Lung (tissue), 11 donors: ENCODE measurements at regions not wholly inside any gene's neighbourhood (a gene's known extent, or its start where the extent isn't known, plus 50 kb on each side); places are given as distances from the start of the nearest gene placed in this dataset.

ENCODE experiments used
- ATAC-seq: fragments of 200-7000 bp; cut with Tn5 transposase; one replicate; pipeline ENCODE4 v1.9.1; 2020; ENCODE audit warnings: moderate number of reproducible peaks; ENCODE audit not compliant: insufficient read depth, low FRiP score
- DNase-seq, 3 donors: peaks; one replicate each; pipeline ENCODE4 v3.0.0-alpha.2; 2013 to 2017
- H3K27ac ChIP-seq, 2 donors: one replicate each; pipeline ENCODE4 v1.5.1; 2013; ENCODE audit warnings: mild to moderate bottlenecking in 2 of 2, moderate library complexity in 2 of 2, control low read depth in 1 of 2, inconsistent platforms in 1 of 2, low read depth in 1 of 2, low read length in 1 of 2
- H3K27me3 ChIP-seq, 3 donors: one replicate each; pipeline ENCODE4 v1.5.1; 2013; ENCODE audit warnings: low read length in 2 of 3; ENCODE audit not compliant: control insufficient read depth in 3 of 3, insufficient read depth in 3 of 3
- H3K36me3 ChIP-seq, 4 donors: one replicate each; pipeline ENCODE4 v1.5.1; 2013; ENCODE audit warnings: low read length in 4 of 4, mild to moderate bottlenecking in 1 of 4, moderate library complexity in 1 of 4; ENCODE audit not compliant: control insufficient read depth in 4 of 4, insufficient read depth in 4 of 4
- H3K4me1 ChIP-seq, 5 donors: one replicate each; pipeline ENCODE4 v1.5.1; 2013; ENCODE audit warnings: low read length in 5 of 5, mild to moderate bottlenecking in 2 of 5, moderate library complexity in 1 of 5; ENCODE audit not compliant: control insufficient read depth in 5 of 5, insufficient read depth in 5 of 5
- H3K4me3 ChIP-seq: one replicate; pipeline ENCODE4 v1.5.1; 2013; ENCODE audit warnings: mild to moderate bottlenecking, control low read depth, moderate library complexity
- H3K9ac ChIP-seq, 2 donors: one replicate each; pipeline ENCODE4 v1.5.1; 2013; ENCODE audit warnings: low read length in 2 of 2, control low read depth in 1 of 2; ENCODE audit not compliant: insufficient read depth in 1 of 2
- H3K9me3 ChIP-seq, 4 donors: one replicate each; pipeline ENCODE4 v1.5.1; 2013; ENCODE audit warnings: low read length in 3 of 4, mild to moderate bottlenecking in 1 of 4, moderate library complexity in 1 of 4; ENCODE audit not compliant: control insufficient read depth in 4 of 4, insufficient read depth in 3 of 4
- WGBS, 2 donors: extraction: QIAGEN DNeasy Blood & Tissue Kit; methylation state at CpG; one replicate each; pipeline ENCODE4 v1.1.7; 2013; 5-methylcytosine and 5-hydroxymethylcytosine counted together
- TF ChIP-seq, protein P1 (sequence below): IDR thresholded peaks from 2 replicates; pipeline ENCODE4 v1.5.1; 2012; ENCODE audit warnings: mild to moderate bottlenecking; ENCODE audit errors: control extremely low read depth, extremely low read depth
- donor health status: control.
- donor health status: control.
- donor health status: Bipolar disorder and iron deficiency.
- donor health status: healthy.
- donor health status: DM: yes; HTN: yes; CAD: no.

- DNase-seq (no peak), ATAC-seq (no peak)
- no peak overlapping the region for H3K27ac ChIP-seq
- no peaks in the 10 kb centered on the region for H3K27me3 ChIP-seq
- H3K4me3 ChIP-seq = no peak overlapping the region
- TF ChIP-seq, protein P1, sequence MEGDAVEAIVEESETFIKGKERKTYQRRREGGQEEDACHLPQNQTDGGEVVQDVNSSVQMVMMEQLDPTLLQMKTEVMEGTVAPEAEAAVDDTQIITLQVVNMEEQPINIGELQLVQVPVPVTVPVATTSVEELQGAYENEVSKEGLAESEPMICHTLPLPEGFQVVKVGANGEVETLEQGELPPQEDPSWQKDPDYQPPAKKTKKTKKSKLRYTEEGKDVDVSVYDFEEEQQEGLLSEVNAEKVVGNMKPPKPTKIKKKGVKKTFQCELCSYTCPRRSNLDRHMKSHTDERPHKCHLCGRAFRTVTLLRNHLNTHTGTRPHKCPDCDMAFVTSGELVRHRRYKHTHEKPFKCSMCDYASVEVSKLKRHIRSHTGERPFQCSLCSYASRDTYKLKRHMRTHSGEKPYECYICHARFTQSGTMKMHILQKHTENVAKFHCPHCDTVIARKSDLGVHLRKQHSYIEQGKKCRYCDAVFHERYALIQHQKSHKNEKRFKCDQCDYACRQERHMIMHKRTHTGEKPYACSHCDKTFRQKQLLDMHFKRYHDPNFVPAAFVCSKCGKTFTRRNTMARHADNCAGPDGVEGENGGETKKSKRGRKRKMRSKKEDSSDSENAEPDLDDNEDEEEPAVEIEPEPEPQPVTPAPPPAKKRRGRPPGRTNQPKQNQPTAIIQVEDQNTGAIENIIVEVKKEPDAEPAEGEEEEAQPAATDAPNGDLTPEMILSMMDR = no peak
- WGBS, 2 donors = 47 to 57% methylated on average over 3 of the region's 3 CpGs
- H3K36me3 ChIP-seq = no peaks in the 10 kb centered on the region
- no peak overlapping the region for H3K9ac ChIP-seq
- peaks cover 0 to under 1% (median 0%) of the 10 kb centered on the region in 4 donors for H3K9me3 ChIP-seq
- H3K4me1 ChIP-seq = no peaks in the 10 kb centered on the region
Measured at GRCh38 chr4:14431155-14432134, 570.8 kb upstream of the CPEB2 start.

- Histone ChIP-seq H3K27ac (no peak overlapping the region), H3K9me3 (no peaks in the 10 kb centered on the region), H3K27me3 (no peaks in the 10 kb centered on the region), H3K4me1 (peaks cover 0 to 3% (median 0%) of the 10 kb centered on the region in 5 donors), H3K4me3 (no peak overlapping the region), H3K36me3 (no peaks in the 10 kb centered on the region), H3K9ac (no peak overlapping the region)
- ATAC-seq (no peak), DNase-seq (no peak)
- TF ChIP-seq, protein P1 = no peak
- 78 to 89% methylated on average over 2 of the region's 2 CpGs for WGBS, 2 donors
Measured at GRCh38 chr4:14434483-14434882, 567.8 kb upstream of the CPEB2 start.

DNA sequence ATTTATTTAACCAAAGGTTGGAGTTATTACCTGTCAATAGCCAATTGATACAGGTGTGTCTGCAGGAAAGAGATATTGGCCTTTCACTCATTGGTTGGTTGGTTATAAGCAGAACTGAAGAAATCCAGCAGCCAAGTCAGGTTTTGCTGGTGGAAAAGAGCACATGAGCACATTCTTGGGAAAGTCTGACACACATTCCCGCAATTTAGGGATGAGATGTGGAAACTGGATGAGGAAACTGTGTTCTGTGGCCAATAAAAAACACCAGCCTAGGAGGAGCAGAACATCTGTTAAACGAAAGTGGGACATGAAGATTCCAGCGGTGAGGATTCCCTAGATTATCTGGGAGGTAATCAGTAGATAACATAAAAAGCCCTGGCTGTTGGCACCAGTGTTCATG, 567.4 kb upstream of the CPEB2 start:
- ATAC-seq (no peak), DNase-seq (no peak)
- Histone ChIP-seq H3K9ac (no peak overlapping the region), H3K4me1 (peaks cover 0 to 3% (median 0%) of the 10 kb centered on the region in 5 donors), H3K36me3 (no peaks in the 10 kb centered on the region), H3K27me3 (no peaks in the 10 kb centered on the region), H3K4me3 (no peak overlapping the region), H3K9me3 (no peaks in the 10 kb centered on the region), H3K27ac (no peak overlapping the region)
- TF ChIP-seq, protein P1 = no peak
- WGBS, 2 donors = 56 to 62% methylated on average over 3 of the region's 3 CpGs
